DND-41 (cell line): ENCODE measurements at regions not wholly inside any gene's neighbourhood (a gene's known extent, or its start where the extent isn't known, plus 50 kb on each side); places are given as distances from the start of the nearest gene placed in this dataset.

ENCODE experiments used
- ATAC-seq: fragments of 200-7000 bp; cut with Tn5 transposase; 3 replicates; pipeline ENCODE4 v1.9.1; 2021; ENCODE audit warnings: low read depth; ENCODE audit not compliant: insufficient read depth
- DNase-seq: peaks from one replicate; pipeline ENCODE4 v3.0.0-alpha.2; 2020
- H2AFZ ChIP-seq: 2 replicates; pipeline ENCODE4 v1.6.0; 2012; ENCODE audit warnings: low read depth, low read length
- H3K27ac ChIP-seq: 2 replicates; pipeline ENCODE4 v1.5.1; 2012; ENCODE audit warnings: low read length, inconsistent platforms
- H3K27me3 ChIP-seq: fragments of 200-600 bp; sonication (generic); 2 replicates; pipeline ENCODE4 v1.6.0; 2012; ENCODE audit warnings: low read length, mild to moderate bottlenecking, inconsistent platforms; ENCODE audit not compliant: insufficient read depth, poor library complexity
- H3K36me3 ChIP-seq: 2 replicates; pipeline ENCODE4 v1.5.1; 2012; ENCODE audit warnings: low read length, inconsistent platforms; ENCODE audit not compliant: insufficient read depth
- H3K4me1 ChIP-seq: 2 replicates; pipeline ENCODE4 v1.5.1; 2012; ENCODE audit warnings: mild to moderate bottlenecking, low read length; ENCODE audit not compliant: insufficient read depth
- H3K4me2 ChIP-seq: 2 replicates; pipeline ENCODE4 v1.6.0; 2012; ENCODE audit warnings: mild to moderate bottlenecking, moderate library complexity, low read length, inconsistent platforms; ENCODE audit not compliant: insufficient read depth
- H3K4me3 ChIP-seq, 2 experiments: fragments of 200-600 bp in 1 of 2; shearing (Covaris generic) in 1 of 2; 2 replicates each; pipeline ENCODE4 v1.5.1; 2012 to 2016; ENCODE audit warnings: inconsistent platforms in 2 of 2, low read length in 2 of 2, mild to moderate bottlenecking in 2 of 2, low read depth in 1 of 2, moderate library complexity in 1 of 2
- H3K79me2 ChIP-seq: 2 replicates; pipeline ENCODE4 v1.6.0; 2012; ENCODE audit warnings: low read length, inconsistent platforms; ENCODE audit not compliant: insufficient read depth
- H3K9ac ChIP-seq: 2 replicates; pipeline ENCODE4 v1.6.0; 2012; ENCODE audit warnings: low read depth, mild to moderate bottlenecking, inconsistent platforms, low read length, moderate library complexity
- H3K9me3 ChIP-seq: 2 replicates; pipeline ENCODE4 v1.5.1; 2012; ENCODE audit warnings: low read length, moderate library complexity, mild to moderate bottlenecking, inconsistent platforms; ENCODE audit not compliant: insufficient read depth, severe bottlenecking
- H4K20me1 ChIP-seq: 2 replicates; pipeline ENCODE4 v1.6.0; 2012; ENCODE audit warnings: low read length; ENCODE audit not compliant: insufficient read depth
- EZH2 ChIP-seq: IDR thresholded peaks from 3 replicates; pipeline ENCODE4 v1.6.1; 2012; ENCODE audit warnings: borderline replicate concordance, low read depth, mild to moderate bottlenecking, moderate library complexity, low read length, inconsistent platforms; ENCODE audit not compliant: severe bottlenecking
- TF ChIP-seq, protein P1 (sequence below): IDR thresholded peaks from 2 replicates; pipeline ENCODE4 v1.5.1; 2012; ENCODE audit warnings: borderline replicate concordance, low read length, moderate library complexity, mild to moderate bottlenecking; ENCODE audit not compliant: poor library complexity, severe bottlenecking; ENCODE audit errors: extremely low read depth

GRCh38 chr2:8214036-8214615 is 467.7 kb upstream of the ID2 start:
- Histone ChIP-seq H3K9ac (no peak overlapping the region), H3K27me3 (no peaks in the 10 kb centered on the region), H3K4me2 (no peak overlapping the region), H3K4me1 (no peaks in the 10 kb centered on the region), H4K20me1 (no peaks in the 10 kb centered on the region), H3K36me3 (no peaks in the 10 kb centered on the region), H3K4me3 (no peak overlapping the region), H3K9me3 (no peaks in the 10 kb centered on the region), H3K27ac (no peak overlapping the region), H2AFZ (no peak overlapping the region), H3K79me2 (no peaks in the 10 kb centered on the region)
- TF ChIP-seq EZH2 = no peak
- TF ChIP-seq, protein P1, sequence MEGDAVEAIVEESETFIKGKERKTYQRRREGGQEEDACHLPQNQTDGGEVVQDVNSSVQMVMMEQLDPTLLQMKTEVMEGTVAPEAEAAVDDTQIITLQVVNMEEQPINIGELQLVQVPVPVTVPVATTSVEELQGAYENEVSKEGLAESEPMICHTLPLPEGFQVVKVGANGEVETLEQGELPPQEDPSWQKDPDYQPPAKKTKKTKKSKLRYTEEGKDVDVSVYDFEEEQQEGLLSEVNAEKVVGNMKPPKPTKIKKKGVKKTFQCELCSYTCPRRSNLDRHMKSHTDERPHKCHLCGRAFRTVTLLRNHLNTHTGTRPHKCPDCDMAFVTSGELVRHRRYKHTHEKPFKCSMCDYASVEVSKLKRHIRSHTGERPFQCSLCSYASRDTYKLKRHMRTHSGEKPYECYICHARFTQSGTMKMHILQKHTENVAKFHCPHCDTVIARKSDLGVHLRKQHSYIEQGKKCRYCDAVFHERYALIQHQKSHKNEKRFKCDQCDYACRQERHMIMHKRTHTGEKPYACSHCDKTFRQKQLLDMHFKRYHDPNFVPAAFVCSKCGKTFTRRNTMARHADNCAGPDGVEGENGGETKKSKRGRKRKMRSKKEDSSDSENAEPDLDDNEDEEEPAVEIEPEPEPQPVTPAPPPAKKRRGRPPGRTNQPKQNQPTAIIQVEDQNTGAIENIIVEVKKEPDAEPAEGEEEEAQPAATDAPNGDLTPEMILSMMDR = no peak
- ATAC-seq (no peak), DNase-seq (no peak)

DNA sequence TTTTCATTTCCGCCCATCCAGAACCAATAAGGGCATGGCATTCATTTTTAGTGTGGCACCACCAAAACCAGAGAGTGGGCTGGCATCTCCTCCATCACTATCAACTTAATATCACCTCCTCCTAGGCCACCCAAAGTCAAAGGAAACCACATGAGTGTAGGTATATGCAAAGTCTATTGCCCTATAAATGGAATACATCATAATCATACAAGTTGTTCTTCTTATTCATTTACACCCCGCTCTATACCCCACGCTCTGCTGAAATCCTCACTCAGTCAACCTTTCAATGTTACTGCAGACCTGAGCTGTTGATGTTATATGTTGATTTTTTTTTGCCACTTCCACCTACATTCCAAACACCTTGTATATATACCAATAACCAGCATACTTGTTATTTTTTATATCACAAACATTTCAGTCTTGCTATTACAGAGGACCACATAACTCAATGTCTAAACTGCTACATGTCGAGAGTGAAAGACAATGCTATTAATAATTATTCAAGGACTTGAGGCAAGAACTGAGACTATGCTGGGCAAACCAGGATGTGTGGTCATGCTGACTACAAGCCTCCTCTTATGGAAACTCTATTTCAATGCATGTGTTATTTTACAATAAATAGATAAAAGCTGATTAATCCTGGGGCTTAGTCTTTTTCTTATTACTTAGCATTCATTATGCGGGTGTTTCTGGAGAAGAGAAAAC is 466.5 kb upstream of the ID2 start:
- TF ChIP-seq, protein P1 = no peak
- no peak for DNase-seq
- H3K9me3 ChIP-seq = no peaks in the 10 kb centered on the region
- no peak overlapping the region for H2AFZ ChIP-seq
- H3K27ac ChIP-seq = no peak overlapping the region
- no peak overlapping the region for H3K9ac ChIP-seq
- H3K4me1 ChIP-seq = no peaks in the 10 kb centered on the region
- H3K79me2 ChIP-seq = no peaks in the 10 kb centered on the region
- no peak overlapping the region for H3K4me2 ChIP-seq
- no peaks in the 10 kb centered on the region for H3K27me3 ChIP-seq
- no peaks in the 10 kb centered on the region for H4K20me1 ChIP-seq
- H3K36me3 ChIP-seq = no peaks in the 10 kb centered on the region
- no peak overlapping the region for H3K4me3 ChIP-seq
- ATAC-seq = no peak

DNA sequence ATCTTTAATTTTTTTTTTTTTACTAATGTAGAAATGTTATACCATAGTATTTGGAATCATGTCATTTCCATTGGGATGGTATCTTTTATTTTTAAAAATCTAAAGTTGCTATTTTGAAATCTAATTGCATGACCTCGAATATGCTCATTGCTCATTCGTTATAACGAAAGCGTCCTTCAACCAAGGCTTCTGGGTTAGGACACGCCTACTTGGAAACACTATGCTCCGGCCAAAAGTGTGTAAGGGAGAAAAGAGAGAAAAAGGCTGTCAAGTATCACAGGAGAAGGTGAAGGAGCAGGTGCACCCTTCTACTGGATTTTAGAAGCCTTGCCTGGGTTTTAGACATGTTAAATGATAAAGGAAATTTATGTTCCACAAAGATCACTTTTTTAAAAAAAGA is 465.9 kb upstream of the ID2 start:
- no peak overlapping the region for H3K4me2 ChIP-seq
- ATAC-seq (no peak), DNase-seq (no peak)

More for the DNA sequence above, 465.9 kb upstream of the ID2 start:
- H3K4me3 ChIP-seq = no peak overlapping the region
- H3K9me3 ChIP-seq = no peaks in the 10 kb centered on the region
- TF ChIP-seq EZH2 = no peak
- TF ChIP-seq, protein P1 = no peak
- H3K36me3 ChIP-seq = no peaks in the 10 kb centered on the region
- no peaks in the 10 kb centered on the region for H3K4me1 ChIP-seq
- H2AFZ ChIP-seq = no peak overlapping the region
- H3K79me2 ChIP-seq = no peaks in the 10 kb centered on the region
- no peak overlapping the region for H3K9ac ChIP-seq
- no peaks in the 10 kb centered on the region for H3K27me3 ChIP-seq
- H4K20me1 ChIP-seq = no peaks in the 10 kb centered on the region
- H3K27ac ChIP-seq = no peak overlapping the region
